Epithelial cell of esophagus (primary cell): ENCODE measurements at regions not wholly inside any gene's neighbourhood (a gene's known extent, or its start where the extent isn't known, plus 50 kb on each side); places are given as distances from the start of the nearest gene placed in this dataset.

Experiments used
- DNase-seq: peaks from one replicate; pipeline ENCODE4 v3.0.0; 2010; ENCODE audit warnings: low read depth
- H3K4me3 ChIP-seq: 2 replicates; pipeline ENCODE4 v1.5.1; 2011; ENCODE audit warnings: mild to moderate bottlenecking, low read length, control low read depth
- CTCF ChIP-seq: IDR thresholded peaks from 2 replicates; pipeline ENCODE4 v1.5.1; 2011; ENCODE audit warnings: low read depth, mild to moderate bottlenecking, low read length, control low read depth, inconsistent platforms; ENCODE audit not compliant: insufficient read depth; ENCODE audit errors: missing control alignments

- TF ChIP-seq CTCF = no peak
- DNase-seq = no peak
- no peak overlapping the region for H3K4me3 ChIP-seq
Measured at GRCh38 chr9:115359017-115359780, 241.2 kb upstream of the TNC start.

GRCh38 chr9:115360122-115360521 lies 242.2 kb upstream of the TNC start:
- no peak for DNase-seq
- no peak for TF ChIP-seq CTCF
- no peak overlapping the region for H3K4me3 ChIP-seq

- no peak for TF ChIP-seq CTCF
- H3K4me3 ChIP-seq = no peak overlapping the region
- DNase-seq = no peak
Measured at GRCh38 chr9:115362101-115362500, 244.1 kb upstream of the TNC start.

- no peak for DNase-seq
- no peak overlapping the region for H3K4me3 ChIP-seq
- TF ChIP-seq CTCF = no peak
Measured at GRCh38 chr9:115362640-115363039, 244.7 kb upstream of the TNC start.

- H3K4me3 ChIP-seq = no peak overlapping the region
- DNase-seq = no peak
- TF ChIP-seq CTCF = no peak
Measured at GRCh38 chr9:115364991-115365390, 247.0 kb upstream of the TNC start.

- no peak for DNase-seq
- TF ChIP-seq CTCF = no peak
- H3K4me3 ChIP-seq = no peak overlapping the region
Measured at GRCh38 chr9:115367321-115367720, 249.4 kb upstream of the TNC start.
